GM12878 (cell line): ENCODE measurements at regions not wholly inside any gene's neighbourhood (a gene's known extent, or its start where the extent isn't known, plus 50 kb on each side); places are given as distances from the start of the nearest gene placed in this dataset.

ENCODE experiments used
- ATAC-seq: fragments of 200-7000 bp; cut with Tn5 transposase; 3 replicates; pipeline ENCODE4 v1.9.1; 2020; ENCODE audit warnings: mild to moderate bottlenecking, moderate library complexity
- BruUV-seq: library from RNA; stranded (reverse); fragments of 400-500 nt; replicated peaks from 2 replicates; lab custom pipeline; 2021; lab: Mats Ljungman, UMichigan
- CTCF ChIA-PET: fragments of 300-600 bp; sonication (Branson Sonifier 250); formaldehyde crosslinking; extraction: SDS; loops from one replicate; lab custom pipeline; 2021; ENCODE audit warnings: inconsistent platforms; lab: Yijun Ruan, JAX
- POLR2A ChIA-PET: fragments of 350-600 bp; formaldehyde crosslinking; extraction: SDS; loops from one replicate; lab custom pipeline; 2021; ENCODE audit warnings: inconsistent platforms; lab: Charles Lee
- RAD21 ChIA-PET: fragments of 300-600 bp; sonication (Branson Sonifier 250); formaldehyde crosslinking; loops from one replicate; lab custom pipeline; 2023; ENCODE audit warnings: antibody characterized with exemption; ENCODE audit not compliant: unreplicated experiment; lab: Charles Lee
- SMC1A ChIA-PET: fragments of 300-600 bp; sonication (Branson Sonifier 250); formaldehyde crosslinking; loops from one replicate; lab custom pipeline; 2023; ENCODE audit not compliant: unreplicated experiment, uncharacterized antibody; lab: Charles Lee
- DNase-seq: peaks from one replicate; pipeline ENCODE4 v3.0.0-alpha.2; 2011; ENCODE audit warnings: low read depth, low spot score
- FAIRE-seq: peaks from 3 replicates; lab custom pipeline; 2011; peaks lifted over from hg19 to GRCh38; lab: Jason Lieb, UNC
- H2AFZ ChIP-seq: 2 replicates; pipeline ENCODE4 v1.6.0; 2011; ENCODE audit warnings: low read depth, low read length, control low read depth; ENCODE audit not compliant: control insufficient read depth
- H3K27ac ChIP-seq: 2 replicates; pipeline ENCODE4 v1.5.1; 2011; ENCODE audit warnings: control low read depth; ENCODE audit not compliant: control insufficient read depth, insufficient read depth
- H3K27me3 ChIP-seq, 2 experiments: replicated peaks in 1 of 2; 2 replicates each; pipeline versions ENCODE4 v1.6.0 to v1.6.1; 2011; ENCODE audit warnings: low read length in 1 of 2; ENCODE audit not compliant: control insufficient read depth in 2 of 2, insufficient read depth in 2 of 2
- H3K36me3 ChIP-seq, 2 experiments: 2 replicates each; pipeline ENCODE4 v1.5.1; 2011; ENCODE audit warnings: low read length in 1 of 2; ENCODE audit not compliant: control insufficient read depth in 2 of 2, insufficient read depth in 2 of 2
- H3K4me1 ChIP-seq: 2 replicates; pipeline ENCODE4 v1.6.1; 2011; ENCODE audit warnings: mild to moderate bottlenecking, low read length, moderate library complexity, mixed read lengths; ENCODE audit not compliant: control insufficient read depth, insufficient read depth
- H3K4me2 ChIP-seq: 2 replicates; pipeline ENCODE4 v1.6.0; 2011; ENCODE audit warnings: control low read depth; ENCODE audit not compliant: control insufficient read depth, insufficient read depth
- H3K4me3 ChIP-seq: fragments of 200-600 bp; sonication (generic); 2 replicates; pipeline ENCODE4 v1.5.1; 2016
- H3K79me2 ChIP-seq: 2 replicates; pipeline ENCODE4 v1.6.0; 2011; ENCODE audit warnings: low read length; ENCODE audit not compliant: control insufficient read depth, insufficient read depth
- H3K9ac ChIP-seq: 2 replicates; pipeline ENCODE4 v1.8.0; 2011; ENCODE audit warnings: low read length, control low read depth, mixed read lengths; ENCODE audit not compliant: control insufficient read depth, insufficient read depth
- H3K9me3 ChIP-seq: replicated peaks from 3 replicates; pipeline ENCODE4 v1.5.1; 2011; ENCODE audit warnings: mild to moderate bottlenecking, low read length; ENCODE audit not compliant: control insufficient read depth, insufficient read depth
- H4K20me1 ChIP-seq: 2 replicates; pipeline ENCODE4 v1.6.0; 2011; ENCODE audit not compliant: control insufficient read depth, insufficient read depth
- BACH1 ChIP-seq: fragments of 450-650 bp; IDR thresholded peaks from 2 replicates; pipeline ENCODE4 v1.6.1; 2017; ENCODE audit warnings: mild to moderate bottlenecking, borderline replicate concordance
- CBX5 ChIP-seq: sonication (generic); IDR thresholded peaks from 2 replicates; pipeline ENCODE4 v1.6.1; 2016; ENCODE audit warnings: low read depth, moderate library complexity, mild to moderate bottlenecking, inconsistent platforms
- CHD4 ChIP-seq: fragments of 200-600 bp; sonication (generic); IDR thresholded peaks from 2 replicates; pipeline ENCODE4 v1.6.1; 2016; ENCODE audit warnings: mild to moderate bottlenecking
- EED ChIP-seq: sonication (generic); IDR thresholded peaks from 2 replicates; pipeline ENCODE4 v1.6.1; 2016; ENCODE audit warnings: antibody characterized with exemption, low read depth
- ESRRA ChIP-seq: IDR thresholded peaks from 2 replicates; pipeline ENCODE4 v1.6.1; 2012; ENCODE audit warnings: mild to moderate bottlenecking, low read length, improper control_type of control experiment
- IKZF2 ChIP-seq, 2 experiments: fragments of 450-650 bp; IDR thresholded peaks; 2 replicates each; pipeline ENCODE4 v1.6.1; 2017; ENCODE audit warnings: mild to moderate bottlenecking in 2 of 2, moderate library complexity in 2 of 2
- IRF5 ChIP-seq: fragments of 450-650 bp; IDR thresholded peaks from 2 replicates; pipeline ENCODE4 v1.6.1; 2017; ENCODE audit warnings: borderline replicate concordance
- KDM1A ChIP-seq: fragments of 200-600 bp; sonication (generic); IDR thresholded peaks from 2 replicates; pipeline ENCODE4 v1.6.1; 2016; ENCODE audit warnings: borderline replicate concordance
- PBX3 ChIP-seq: IDR thresholded peaks from 2 replicates; pipeline ENCODE4 v1.6.1; 2011; ENCODE audit warnings: mild to moderate bottlenecking, low read depth, low read length, moderate library complexity; ENCODE audit not compliant: insufficient replicate concordance
- RB1 ChIP-seq: fragments of 450-650 bp; formaldehyde crosslinking; IDR thresholded peaks from 2 replicates; pipeline ENCODE4 v1.6.1; 2017; ENCODE audit warnings: mild to moderate bottlenecking, borderline replicate concordance
- RELB ChIP-seq: fragments of 450-650 bp; IDR thresholded peaks from 2 replicates; pipeline ENCODE4 v1.6.1; 2017; ENCODE audit warnings: low read depth, mild to moderate bottlenecking, moderate library complexity
- REST ChIP-seq: IDR thresholded peaks from 2 replicates; pipeline ENCODE4 v1.6.1; 2012; ENCODE audit warnings: mild to moderate bottlenecking, low read depth, low read length
- SMARCA5 ChIP-seq: fragments of 450-650 bp; IDR thresholded peaks from 2 replicates; pipeline ENCODE4 v1.6.1; 2017; ENCODE audit warnings: mild to moderate bottlenecking
- SREBF2 ChIP-seq: IDR thresholded peaks from 2 replicates; pipeline ENCODE4 v1.6.1; 2012; ENCODE audit warnings: mild to moderate bottlenecking, low read length
- SUZ12 ChIP-seq: fragments of 200-600 bp; sonication (generic); IDR thresholded peaks from one replicate; pipeline ENCODE4 v1.6.1; 2018; ENCODE audit warnings: antibody characterized with exemption, mild to moderate bottlenecking; ENCODE audit not compliant: unreplicated experiment
- TCF7 ChIP-seq: IDR thresholded peaks from 2 replicates; pipeline ENCODE4 v1.6.1; 2014; ENCODE audit warnings: antibody characterized with exemption, borderline replicate concordance
- WGBS: methylation state at CpG from one replicate; pipeline ENCODE4 v1.1.6; 2016; ENCODE audit warnings: low lambda C conversion rate; ENCODE audit not compliant: insufficient replicate concordance, insufficient coverage; ENCODE audit errors: missing lambda C conversion rate; 5-methylcytosine and 5-hydroxymethylcytosine counted together
- in situ Hi-C: fragments of 300-500 bp; cut with MboI; formaldehyde crosslinking; loops from 9 replicates; pipeline ENCODE4 v1.14.3; 2018; ENCODE audit warnings: mixed read lengths
- intact Hi-C: fragments of 100-400 bp; cut with micrococcal nuclease; formaldehyde crosslinking; loops from one replicate; pipeline ENCODE4 v1.14.2; 2022; ENCODE audit not compliant: unreplicated experiment

- peaks cover 9% of the 10 kb centered on the region for H3K4me1 ChIP-seq
- DNase-seq, result no peak
- ChIA-PET RAD21 (no interaction called here), SMC1A (interaction anchor here (1.2 kb wide), 1 partner anchor 81 kb away, joined by 5 read pairs; no protein-coding TSS in a partner anchor), POLR2A (interaction anchor here (1.2 kb wide), 1 partner anchor 12 kb away, joined by 5 read pairs; no protein-coding TSS in a partner anchor), CTCF (interaction anchor here (0.8 to 1.7 kb wide), 3 partner anchors 19 to 199 kb away, joined by 3 to 6 read pairs (median 6); no protein-coding TSS in a partner anchor)
- no peak overlapping the region for H3K4me3 ChIP-seq
- H3K27me3 ChIP-seq, result peaks cover 0 to 7% of the 10 kb centered on the region in 2 experiments; a peak in 1 of 4 replicates
- H3K27ac ChIP-seq, result no peak overlapping the region
- BruUV-seq, result no TSS peak
- WGBS, result 37% methylated on average over 8 of the region's 8 CpGs
- H3K9ac ChIP-seq, result no peak overlapping the region
- no peak for FAIRE-seq
- no peak overlapping the region for H2AFZ ChIP-seq
- intact Hi-C loops, result no loop called here
- in situ Hi-C loops, result no loop called here
- H3K4me2 ChIP-seq, result no peak overlapping the region
- no peaks in the 10 kb centered on the region; the same call in 2 of the 3 replicates for H3K9me3 ChIP-seq
- no peaks in the 10 kb centered on the region for H4K20me1 ChIP-seq
- no peak for ATAC-seq
- H3K36me3 ChIP-seq, result no peaks in the 10 kb centered on the region
- TF ChIP-seq REST (no peak), SUZ12 (no peak), IRF5 (no peak), RELB (no peak), CHD4 (no peak), TCF7 (no peak), RB1 (no peak), SREBF2 (no peak), BACH1 (no peak), SMARCA5 (no peak), EED (no peak), KDM1A (no peak), ESRRA (no peak), CBX5 (no peak), PBX3 (no peak), IKZF2 (IDR thresholded peaks at IDR 0.05) (no peak)
- no peaks in the 10 kb centered on the region for H3K79me2 ChIP-seq
These were observed 64.6 kb upstream of the ZFR start for GRCh38 chr5:32508806-32509805.
